ENCODE measurements at regions not wholly inside any gene's neighbourhood (a gene's known extent, or its start where the extent isn't known, plus 50 kb on each side); places are given as distances from the start of the nearest gene placed in this dataset.

DNA sequence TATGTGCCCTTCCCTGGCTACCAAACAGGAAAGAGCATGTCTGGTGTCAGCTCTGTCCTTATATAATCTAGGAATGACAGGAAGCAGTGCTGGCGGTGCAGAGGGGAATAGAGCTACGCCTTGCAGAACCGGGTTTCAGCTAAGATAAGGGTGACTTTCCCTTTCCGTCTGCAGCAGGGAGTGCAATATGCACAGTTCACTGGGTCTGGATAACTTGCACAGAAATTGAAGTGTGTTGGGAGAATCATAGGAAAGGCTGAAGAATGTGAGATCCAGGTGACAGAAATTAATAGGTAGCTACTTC lies 90.0 kb upstream of the TSHZ3 start:
- no peak for DNase-seq (ENCODE audit: low read depth)
- no peak overlapping the region for H3K4me3 ChIP-seq (ENCODE audit: control insufficient read depth, low read depth, low read length)
- TF ChIP-seq, protein P1, sequence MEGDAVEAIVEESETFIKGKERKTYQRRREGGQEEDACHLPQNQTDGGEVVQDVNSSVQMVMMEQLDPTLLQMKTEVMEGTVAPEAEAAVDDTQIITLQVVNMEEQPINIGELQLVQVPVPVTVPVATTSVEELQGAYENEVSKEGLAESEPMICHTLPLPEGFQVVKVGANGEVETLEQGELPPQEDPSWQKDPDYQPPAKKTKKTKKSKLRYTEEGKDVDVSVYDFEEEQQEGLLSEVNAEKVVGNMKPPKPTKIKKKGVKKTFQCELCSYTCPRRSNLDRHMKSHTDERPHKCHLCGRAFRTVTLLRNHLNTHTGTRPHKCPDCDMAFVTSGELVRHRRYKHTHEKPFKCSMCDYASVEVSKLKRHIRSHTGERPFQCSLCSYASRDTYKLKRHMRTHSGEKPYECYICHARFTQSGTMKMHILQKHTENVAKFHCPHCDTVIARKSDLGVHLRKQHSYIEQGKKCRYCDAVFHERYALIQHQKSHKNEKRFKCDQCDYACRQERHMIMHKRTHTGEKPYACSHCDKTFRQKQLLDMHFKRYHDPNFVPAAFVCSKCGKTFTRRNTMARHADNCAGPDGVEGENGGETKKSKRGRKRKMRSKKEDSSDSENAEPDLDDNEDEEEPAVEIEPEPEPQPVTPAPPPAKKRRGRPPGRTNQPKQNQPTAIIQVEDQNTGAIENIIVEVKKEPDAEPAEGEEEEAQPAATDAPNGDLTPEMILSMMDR (conservative IDR thresholded peaks at IDR 0.05; ENCODE audit: control insufficient read depth, insufficient read depth, low read depth, low read length): no peak

DNA sequence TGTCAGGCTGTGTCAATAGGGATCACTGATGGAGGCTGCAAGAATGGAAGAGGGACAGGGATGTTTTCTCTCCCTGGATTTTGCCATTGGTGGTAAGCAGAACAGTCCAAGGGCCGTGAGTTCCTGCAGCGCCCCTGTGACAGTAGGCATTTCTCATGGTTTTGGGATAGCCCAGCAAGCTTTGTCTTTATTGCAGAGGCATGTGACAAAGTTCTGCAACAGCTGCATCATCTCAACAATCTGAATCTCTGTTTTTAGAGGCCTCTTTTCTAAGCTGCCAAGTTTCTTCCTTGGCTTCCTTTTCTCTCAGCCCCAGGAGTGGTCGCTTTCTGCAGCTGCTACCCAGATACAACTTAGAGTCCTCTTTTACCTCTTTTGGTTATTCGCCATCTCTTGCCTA lies 95.7 kb upstream of the TSHZ3 start:
- H3K4me3 ChIP-seq (ENCODE audit: control insufficient read depth, low read depth, low read length): no peak overlapping the region
- DNase-seq (ENCODE audit: low read depth): no peak
- TF ChIP-seq, protein P1 (conservative IDR thresholded peaks at IDR 0.05; ENCODE audit: control insufficient read depth, insufficient read depth, low read depth, low read length): no peak

DNA sequence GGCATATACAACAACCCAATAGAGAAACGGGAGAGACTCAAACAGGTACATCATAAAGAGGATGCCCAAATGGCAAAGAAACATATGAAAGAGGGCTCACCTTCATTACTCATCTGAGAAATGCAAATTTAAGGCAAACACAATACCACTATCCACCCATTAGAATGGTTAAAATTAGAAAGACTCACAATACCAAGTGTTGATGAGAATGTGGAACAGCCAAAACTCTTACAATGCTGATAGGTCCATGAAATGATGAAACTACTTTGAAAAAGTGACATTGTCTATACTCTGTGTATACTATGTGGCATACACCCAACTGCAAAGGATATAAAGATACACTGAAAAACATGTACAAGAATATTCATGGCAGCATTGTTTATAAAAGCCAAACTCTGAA lies 96.2 kb upstream of the TSHZ3 start:
- TF ChIP-seq, protein P1 (conservative IDR thresholded peaks at IDR 0.05; ENCODE audit: control insufficient read depth, insufficient read depth, low read depth, low read length): no peak
- no peak overlapping the region for H3K4me3 ChIP-seq (ENCODE audit: control insufficient read depth, low read depth, low read length)
- no peak for DNase-seq (ENCODE audit: low read depth)

DNA sequence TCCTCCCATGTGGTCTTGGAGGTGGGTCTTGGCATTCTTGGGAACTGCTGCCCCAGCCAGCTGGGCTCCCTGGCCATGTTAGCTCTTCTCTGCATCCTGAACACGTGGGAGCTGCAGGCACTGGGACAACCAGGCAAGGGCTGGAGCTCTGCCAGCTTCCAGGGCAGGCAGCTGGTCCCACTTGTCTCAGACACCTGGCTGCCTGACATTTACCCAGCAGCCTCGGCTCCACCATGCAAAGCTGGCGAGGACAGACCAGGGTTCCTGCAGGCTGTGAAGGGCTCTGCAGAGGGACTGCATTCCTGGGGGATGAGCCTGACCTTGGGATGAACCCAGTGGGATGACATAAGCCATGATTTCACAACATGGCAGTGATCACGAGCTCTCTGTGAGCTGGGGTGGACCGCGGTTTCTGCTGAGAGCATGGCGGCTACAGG lies 99.0 kb upstream of the TSHZ3 start:
- peak; percentile 91 for DNase-seq (ENCODE audit: low read depth)
- TF ChIP-seq, protein P1 (conservative IDR thresholded peaks at IDR 0.05; ENCODE audit: control insufficient read depth, insufficient read depth, low read depth, low read length): no peak
- H3K4me3 ChIP-seq (ENCODE audit: control insufficient read depth, low read depth, low read length): no peak overlapping the region

DNA sequence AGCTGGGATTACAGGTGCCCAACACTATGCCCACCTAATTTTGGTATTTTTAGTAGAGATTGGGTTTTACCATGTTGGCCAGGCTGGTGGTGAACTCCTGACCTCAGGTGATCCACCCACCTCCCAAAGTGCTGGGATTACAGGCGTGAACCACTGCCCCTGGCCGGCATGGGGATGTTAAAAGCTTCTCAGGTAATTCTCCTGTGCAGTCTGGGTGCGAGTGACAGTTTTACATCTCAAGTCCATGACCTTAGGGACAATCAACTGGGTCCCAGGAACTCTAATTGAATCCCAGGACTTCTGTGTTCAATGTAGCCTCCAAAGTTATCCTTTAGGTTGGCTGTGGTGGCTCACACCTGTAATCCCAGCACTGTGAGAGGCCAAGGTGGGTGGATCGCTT lies 100.1 kb upstream of the TSHZ3 start:
- TF ChIP-seq, protein P1 (conservative IDR thresholded peaks at IDR 0.05; ENCODE audit: control insufficient read depth, insufficient read depth, low read depth, low read length): no peak
- no peak for DNase-seq (ENCODE audit: low read depth)
- no peak overlapping the region for H3K4me3 ChIP-seq (ENCODE audit: control insufficient read depth, low read depth, low read length)

DNA sequence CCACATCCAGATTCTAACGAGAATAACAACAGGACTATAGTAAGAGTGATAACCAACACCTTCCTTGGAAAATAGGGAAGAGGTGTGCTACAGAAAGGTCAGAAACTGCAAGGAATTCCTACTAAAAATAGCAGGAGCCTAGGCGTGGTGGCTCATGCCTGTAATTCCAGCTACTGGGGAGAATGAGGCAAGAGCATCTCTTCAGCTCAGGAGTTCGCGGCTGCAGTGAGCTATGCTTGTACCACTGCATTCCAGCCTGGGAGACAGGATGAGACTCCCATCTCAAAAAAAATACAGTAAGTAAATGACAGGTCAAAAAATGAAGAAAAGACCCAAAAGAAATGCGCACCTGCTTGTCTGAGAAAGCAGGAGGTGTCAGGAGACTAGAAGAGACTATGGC lies 101.5 kb upstream of the TSHZ3 start:
- DNase-seq (ENCODE audit: low read depth): no peak
- TF ChIP-seq, protein P1 (conservative IDR thresholded peaks at IDR 0.05; ENCODE audit: control insufficient read depth, insufficient read depth, low read depth, low read length): no peak
- no peak overlapping the region for H3K4me3 ChIP-seq (ENCODE audit: control insufficient read depth, low read depth, low read length)

DNA sequence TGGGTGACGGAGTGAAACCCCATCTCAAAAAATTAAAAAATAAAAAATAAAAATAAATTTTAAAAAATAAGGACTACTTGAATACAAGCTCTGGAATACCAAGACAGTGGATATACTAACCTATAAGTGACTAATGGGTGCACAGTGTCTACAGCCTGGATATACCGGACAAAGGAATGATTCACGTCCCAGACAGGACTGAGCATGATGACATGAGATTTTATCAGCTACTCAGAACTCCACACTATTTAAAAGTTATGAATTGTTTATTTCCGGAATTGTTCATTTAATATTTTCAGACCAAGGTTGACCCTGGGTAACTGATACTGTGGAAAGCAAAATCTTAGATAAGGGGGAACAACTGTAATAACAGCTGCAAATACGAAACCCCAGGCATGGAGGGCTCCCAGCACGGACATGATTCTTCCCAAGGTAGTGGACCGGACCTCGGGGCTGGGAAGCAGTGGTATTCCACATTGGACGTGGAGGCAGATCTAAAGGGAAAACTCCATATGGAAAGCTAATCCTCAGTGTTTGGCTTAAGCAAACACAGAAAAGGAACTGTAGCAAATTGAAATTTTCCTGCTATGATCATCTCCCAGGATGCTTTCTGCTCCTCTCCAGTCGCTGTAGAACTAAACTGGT lies 102.6 kb upstream of the TSHZ3 start:
- no peak for DNase-seq (ENCODE audit: low read depth)
- H3K4me3 ChIP-seq (ENCODE audit: control insufficient read depth, low read depth, low read length): no peak overlapping the region
- TF ChIP-seq, protein P1 (conservative IDR thresholded peaks at IDR 0.05; ENCODE audit: control insufficient read depth, insufficient read depth, low read depth, low read length): no peak

Data from fibroblast of mammary gland (primary cell).